ENCODE measurements at regions not wholly inside any gene's neighbourhood (a gene's known extent, or its start where the extent isn't known, plus 50 kb on each side); places are given as distances from the start of the nearest gene placed in this dataset.

GRCh38 chrX:76971393-76972376, 475.5 kb upstream of the FGF16 start:
- Histone ChIP-seq H3K4me3 (replicated peaks; ENCODE audit: low read depth, low read length) (no peak overlapping the region), H3K27me3 (replicated peaks; ENCODE audit: control insufficient read depth, insufficient read depth, low read length) (no peaks in the 10 kb centered on the region), H3K36me3 (ENCODE audit: control insufficient read depth, insufficient read depth, low read length) (no peaks in the 10 kb centered on the region)
- no peak for TF ChIP-seq CTCF (IDR thresholded peaks at IDR 0.05; ENCODE audit: insufficient read depth, low read length, poor library complexity, severe bottlenecking)
- no peak for DNase-seq (ENCODE audit: extremely low read depth, insufficient read length)

GRCh38 chrX:76977452-76977851, 469.7 kb upstream of the FGF16 start:
- H3K27me3 ChIP-seq (replicated peaks; ENCODE audit: control insufficient read depth, insufficient read depth, low read length): no peaks in the 10 kb centered on the region
- no peaks in the 10 kb centered on the region for H3K36me3 ChIP-seq (ENCODE audit: control insufficient read depth, insufficient read depth, low read length)
- DNase-seq (ENCODE audit: extremely low read depth, insufficient read length): no peak
- no peak overlapping the region for H3K4me3 ChIP-seq (replicated peaks; ENCODE audit: low read depth, low read length)
- no peak for TF ChIP-seq CTCF (IDR thresholded peaks at IDR 0.05; ENCODE audit: insufficient read depth, low read length, poor library complexity, severe bottlenecking)

- Histone ChIP-seq H3K4me3 (replicated peaks; ENCODE audit: low read depth, low read length) (no peak overlapping the region), H3K36me3 (ENCODE audit: control insufficient read depth, insufficient read depth, low read length) (no peaks in the 10 kb centered on the region), H3K27me3 (replicated peaks; ENCODE audit: control insufficient read depth, insufficient read depth, low read length) (no peaks in the 10 kb centered on the region)
- DNase-seq (ENCODE audit: extremely low read depth, insufficient read length): no peak
- TF ChIP-seq CTCF (IDR thresholded peaks at IDR 0.05; ENCODE audit: insufficient read depth, low read length, poor library complexity, severe bottlenecking): no peak
Observed at GRCh38 chrX:76987381-76987780, 459.8 kb upstream of the FGF16 start.

GRCh38 chrX:76996641-76997040, 450.5 kb upstream of the FGF16 start:
- no peaks in the 10 kb centered on the region for H3K27me3 ChIP-seq (replicated peaks; ENCODE audit: control insufficient read depth, insufficient read depth, low read length)
- H3K4me3 ChIP-seq (replicated peaks; ENCODE audit: low read depth, low read length): no peak overlapping the region
- no peaks in the 10 kb centered on the region for H3K36me3 ChIP-seq (ENCODE audit: control insufficient read depth, insufficient read depth, low read length)
- DNase-seq (ENCODE audit: extremely low read depth, insufficient read length): no peak
- no peak for TF ChIP-seq CTCF (IDR thresholded peaks at IDR 0.05; ENCODE audit: insufficient read depth, low read length, poor library complexity, severe bottlenecking)

GRCh38 chrX:77003530-77003929, 443.7 kb upstream of the FGF16 start:
- Histone ChIP-seq H3K27me3 (replicated peaks; ENCODE audit: control insufficient read depth, insufficient read depth, low read length) (no peaks in the 10 kb centered on the region), H3K36me3 (ENCODE audit: control insufficient read depth, insufficient read depth, low read length) (no peaks in the 10 kb centered on the region), H3K4me3 (replicated peaks; ENCODE audit: low read depth, low read length) (no peak overlapping the region)
- no peak for TF ChIP-seq CTCF (IDR thresholded peaks at IDR 0.05; ENCODE audit: insufficient read depth, low read length, poor library complexity, severe bottlenecking)
- DNase-seq (ENCODE audit: extremely low read depth, insufficient read length): no peak
